ENCODE measurements at regions not wholly inside any gene's neighbourhood (a gene's known extent, or its start where the extent isn't known, plus 50 kb on each side); places are given as distances from the start of the nearest gene placed in this dataset.

DNA sequence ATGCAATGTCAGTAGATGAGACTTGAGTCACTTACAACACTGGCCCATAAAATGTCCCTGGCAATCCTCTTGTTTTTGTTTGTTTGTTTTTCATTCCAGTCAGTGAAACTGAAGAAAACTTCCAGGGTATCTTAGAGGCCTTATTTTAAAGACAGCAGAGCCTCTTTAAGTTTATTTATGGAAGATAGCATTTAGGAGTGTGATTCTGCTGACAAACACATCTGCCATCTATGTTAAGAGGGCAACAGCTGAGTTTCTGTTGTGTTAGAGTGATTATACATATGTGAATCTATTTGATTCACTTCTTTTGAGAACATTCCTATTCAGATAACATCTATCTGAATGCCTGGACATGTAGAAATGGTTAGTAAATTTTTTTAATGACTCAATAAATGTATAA, 812.6 kb downstream of the TENT5A start:
- no peak for TF ChIP-seq FOXA1 (IDR thresholded peaks at IDR 0.05)
- no peak for TF ChIP-seq MAX (IDR thresholded peaks at IDR 0.05)
- no peak for TF ChIP-seq HNF4G (IDR thresholded peaks at IDR 0.05)
- TF ChIP-seq, protein P1, sequence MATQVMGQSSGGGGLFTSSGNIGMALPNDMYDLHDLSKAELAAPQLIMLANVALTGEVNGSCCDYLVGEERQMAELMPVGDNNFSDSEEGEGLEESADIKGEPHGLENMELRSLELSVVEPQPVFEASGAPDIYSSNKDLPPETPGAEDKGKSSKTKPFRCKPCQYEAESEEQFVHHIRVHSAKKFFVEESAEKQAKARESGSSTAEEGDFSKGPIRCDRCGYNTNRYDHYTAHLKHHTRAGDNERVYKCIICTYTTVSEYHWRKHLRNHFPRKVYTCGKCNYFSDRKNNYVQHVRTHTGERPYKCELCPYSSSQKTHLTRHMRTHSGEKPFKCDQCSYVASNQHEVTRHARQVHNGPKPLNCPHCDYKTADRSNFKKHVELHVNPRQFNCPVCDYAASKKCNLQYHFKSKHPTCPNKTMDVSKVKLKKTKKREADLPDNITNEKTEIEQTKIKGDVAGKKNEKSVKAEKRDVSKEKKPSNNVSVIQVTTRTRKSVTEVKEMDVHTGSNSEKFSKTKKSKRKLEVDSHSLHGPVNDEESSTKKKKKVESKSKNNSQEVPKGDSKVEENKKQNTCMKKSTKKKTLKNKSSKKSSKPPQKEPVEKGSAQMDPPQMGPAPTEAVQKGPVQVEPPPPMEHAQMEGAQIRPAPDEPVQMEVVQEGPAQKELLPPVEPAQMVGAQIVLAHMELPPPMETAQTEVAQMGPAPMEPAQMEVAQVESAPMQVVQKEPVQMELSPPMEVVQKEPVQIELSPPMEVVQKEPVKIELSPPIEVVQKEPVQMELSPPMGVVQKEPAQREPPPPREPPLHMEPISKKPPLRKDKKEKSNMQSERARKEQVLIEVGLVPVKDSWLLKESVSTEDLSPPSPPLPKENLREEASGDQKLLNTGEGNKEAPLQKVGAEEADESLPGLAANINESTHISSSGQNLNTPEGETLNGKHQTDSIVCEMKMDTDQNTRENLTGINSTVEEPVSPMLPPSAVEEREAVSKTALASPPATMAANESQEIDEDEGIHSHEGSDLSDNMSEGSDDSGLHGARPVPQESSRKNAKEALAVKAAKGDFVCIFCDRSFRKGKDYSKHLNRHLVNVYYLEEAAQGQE (IDR thresholded peaks at IDR 0.05): no peak
- TF ChIP-seq YY1 (IDR thresholded peaks at IDR 0.05): no peak
- TF ChIP-seq GABPA (IDR thresholded peaks at IDR 0.05 in 1 of 2, conservative IDR thresholded peaks at IDR 0.05 in 1 of 2): no peak
- TF ChIP-seq, protein P2, sequence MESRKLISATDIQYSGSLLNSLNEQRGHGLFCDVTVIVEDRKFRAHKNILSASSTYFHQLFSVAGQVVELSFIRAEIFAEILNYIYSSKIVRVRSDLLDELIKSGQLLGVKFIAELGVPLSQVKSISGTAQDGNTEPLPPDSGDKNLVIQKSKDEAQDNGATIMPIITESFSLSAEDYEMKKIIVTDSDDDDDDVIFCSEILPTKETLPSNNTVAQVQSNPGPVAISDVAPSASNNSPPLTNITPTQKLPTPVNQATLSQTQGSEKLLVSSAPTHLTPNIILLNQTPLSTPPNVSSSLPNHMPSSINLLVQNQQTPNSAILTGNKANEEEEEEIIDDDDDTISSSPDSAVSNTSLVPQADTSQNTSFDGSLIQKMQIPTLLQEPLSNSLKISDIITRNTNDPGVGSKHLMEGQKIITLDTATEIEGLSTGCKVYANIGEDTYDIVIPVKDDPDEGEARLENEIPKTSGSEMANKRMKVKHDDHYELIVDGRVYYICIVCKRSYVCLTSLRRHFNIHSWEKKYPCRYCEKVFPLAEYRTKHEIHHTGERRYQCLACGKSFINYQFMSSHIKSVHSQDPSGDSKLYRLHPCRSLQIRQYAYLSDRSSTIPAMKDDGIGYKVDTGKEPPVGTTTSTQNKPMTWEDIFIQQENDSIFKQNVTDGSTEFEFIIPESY (IDR thresholded peaks at IDR 0.05): no peak
- no peak for TF ChIP-seq TAF1 (conservative IDR thresholded peaks at IDR 0.05)
- no peak for TF ChIP-seq FOXA2 (IDR thresholded peaks at IDR 0.05)
- TF ChIP-seq, protein P3, sequence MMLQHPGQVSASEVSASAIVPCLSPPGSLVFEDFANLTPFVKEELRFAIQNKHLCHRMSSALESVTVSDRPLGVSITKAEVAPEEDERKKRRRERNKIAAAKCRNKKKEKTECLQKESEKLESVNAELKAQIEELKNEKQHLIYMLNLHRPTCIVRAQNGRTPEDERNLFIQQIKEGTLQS (IDR thresholded peaks at IDR 0.05): no peak
- TF ChIP-seq HNF4A (conservative IDR thresholded peaks at IDR 0.05): no peak
- TF ChIP-seq NR2F2 (IDR thresholded peaks at IDR 0.05): no peak
- TF ChIP-seq CTCF (IDR thresholded peaks at IDR 0.05; ENCODE audit: low read depth, low read length, missing input control): no peak
- no peak for TF ChIP-seq JUND (IDR thresholded peaks at IDR 0.05)
- no peak for TF ChIP-seq RXRA (IDR thresholded peaks at IDR 0.05)
- no peak for TF ChIP-seq SP1 (IDR thresholded peaks at IDR 0.05)
- TF ChIP-seq RAD21 (IDR thresholded peaks at IDR 0.05): no peak
- no peak for TF ChIP-seq EGR1 (IDR thresholded peaks at IDR 0.05; ENCODE audit: low read depth in 2 of 2)
- H3K9me3 ChIP-seq (ENCODE audit: control insufficient read depth in 4 of 4, low read length in 3 of 4): peaks cover 0 to 3% (median 0%) of the 10 kb centered on the region in 4 donors
- no peaks in the 10 kb centered on the region for H3K4me1 ChIP-seq (ENCODE audit: control insufficient read depth in 4 of 4, insufficient read depth in 4 of 4, low read length in 3 of 4)
- H3K4me3 ChIP-seq (ENCODE audit: low read depth in 1 of 3, low read length in 3 of 3): no peak overlapping the region
- no peak for DNase-seq (ENCODE audit: low spot score)
- H3K27me3 ChIP-seq (ENCODE audit: control insufficient read depth in 4 of 4, insufficient read depth in 4 of 4, low read length in 3 of 4): no peaks in the 10 kb centered on the region
- no peak overlapping the region for H3K27ac ChIP-seq (ENCODE audit: low read depth in 1 of 2, low read length in 2 of 2)
- no peak overlapping the region for H3K9ac ChIP-seq (ENCODE audit: low read depth in 1 of 2, low read length in 2 of 2)
- no peaks in the 10 kb centered on the region for H3K36me3 ChIP-seq (ENCODE audit: control insufficient read depth in 4 of 4, insufficient read depth in 3 of 4, low read depth in 1 of 4, low read length in 3 of 4)
